GM18505 (cell line): ENCODE measurements at regions not wholly inside any gene's neighbourhood (a gene's known extent, or its start where the extent isn't known, plus 50 kb on each side); places are given as distances from the start of the nearest gene placed in this dataset.

Experiments used
- ATAC-seq: cut with Tn5 transposase; IDR thresholded peaks from one replicate; pipeline ENCODE4 v1.9.1; 2021; ENCODE audit not compliant: unreplicated experiment
- POLR2A ChIP-seq: IDR thresholded peaks from 4 replicates; pipeline ENCODE4 v1.6.1; 2011; ENCODE audit warnings: borderline replicate concordance; ENCODE audit not compliant: insufficient read depth, insufficient read length; ENCODE audit errors: extremely low read depth

GRCh38 chr6:24009319-24009718 lies 116.7 kb upstream of the NRSN1 start:
- no peak for ATAC-seq
- TF ChIP-seq POLR2A: no peak

GRCh38 chr6:24010133-24010532 lies 115.9 kb upstream of the NRSN1 start:
- ATAC-seq: no peak
- TF ChIP-seq POLR2A: no peak

DNA sequence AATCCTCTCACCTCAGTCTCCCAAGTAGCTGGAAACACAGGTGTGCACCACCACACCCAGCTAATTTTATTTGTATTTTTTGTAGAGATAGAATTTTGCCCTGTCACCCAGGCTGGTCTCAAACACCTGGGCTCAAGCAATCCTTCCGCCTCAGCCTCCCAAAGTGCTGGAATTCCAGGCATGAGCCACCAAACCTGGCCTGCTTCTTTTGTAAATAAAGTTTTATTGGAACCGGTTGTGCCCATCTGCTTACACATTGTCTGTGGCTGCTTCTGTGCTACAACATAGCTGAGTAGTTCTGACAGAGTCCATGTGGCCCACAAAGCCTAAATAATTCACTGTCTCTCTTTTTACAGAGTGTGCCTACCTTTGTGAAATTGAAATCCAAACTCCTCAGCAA lies 109.7 kb upstream of the NRSN1 start:
- ATAC-seq: no peak
- no peak for TF ChIP-seq POLR2A

GRCh38 chr6:24016857-24017256 lies 109.2 kb upstream of the NRSN1 start:
- no peak for ATAC-seq
- no peak for TF ChIP-seq POLR2A

DNA sequence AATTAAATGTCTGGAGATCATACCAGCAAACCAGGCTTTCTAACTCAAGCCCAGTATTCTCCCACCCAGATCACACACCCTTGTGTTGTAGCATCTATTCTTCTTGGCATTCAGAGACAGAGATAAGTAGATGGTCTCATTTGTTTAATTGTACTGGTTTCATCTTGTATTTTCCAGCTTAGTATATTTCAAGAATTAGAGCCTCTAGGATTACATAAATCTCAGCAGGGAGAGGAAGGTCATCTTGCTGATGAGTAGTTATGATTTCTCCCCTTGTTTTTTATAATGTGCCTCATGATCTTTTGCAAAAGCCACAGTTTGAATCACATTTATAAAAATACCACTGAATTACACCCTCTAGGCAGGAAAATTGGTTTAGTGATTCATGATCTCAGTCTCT lies 106.6 kb upstream of the NRSN1 start:
- no peak for TF ChIP-seq POLR2A
- no peak for ATAC-seq

- no peak for TF ChIP-seq POLR2A
- no peak for ATAC-seq
Measured at GRCh38 chr6:24019830-24020229, 106.2 kb upstream of the NRSN1 start.

DNA sequence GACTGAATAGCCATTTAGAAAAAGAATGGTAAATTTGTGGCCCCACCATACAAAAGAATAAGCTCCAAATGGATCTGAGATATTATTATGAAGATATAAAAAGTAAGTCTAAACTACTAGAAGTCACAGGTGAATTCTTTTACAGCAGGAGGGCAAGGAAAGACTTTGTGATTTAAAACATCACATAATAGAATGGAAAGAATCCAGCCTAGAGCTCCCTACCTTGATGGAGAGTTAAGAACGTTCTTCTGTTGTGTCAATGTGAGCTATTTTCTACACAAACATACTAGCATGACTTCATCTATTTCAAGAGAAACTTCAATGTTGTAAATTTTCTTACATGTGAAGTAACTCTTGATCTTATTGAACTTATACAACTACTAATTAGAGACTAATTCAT lies 100.0 kb upstream of the NRSN1 start:
- TF ChIP-seq POLR2A: no peak
- no peak for ATAC-seq

DNA sequence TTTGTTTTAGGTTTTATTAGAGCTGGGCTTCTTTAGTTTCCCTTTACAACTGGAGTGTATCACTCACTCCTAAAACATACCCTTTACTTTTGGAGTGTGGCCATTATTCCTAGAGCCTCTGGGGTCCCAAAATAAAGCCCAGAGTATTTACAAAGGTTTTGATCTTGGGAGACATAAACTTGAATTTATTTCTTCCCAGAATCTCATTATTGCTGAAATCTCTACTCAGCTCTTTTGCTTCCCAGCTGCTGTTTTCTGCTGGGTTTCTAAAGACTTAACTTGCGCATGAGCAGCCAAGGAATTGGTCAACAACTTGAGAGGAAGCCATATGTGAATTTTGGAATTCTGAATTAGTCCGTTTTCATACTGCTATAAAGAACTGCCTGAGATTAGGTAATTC lies 94.5 kb upstream of the NRSN1 start:
- ATAC-seq: no peak
- no peak for TF ChIP-seq POLR2A

GRCh38 chr6:24032896-24033688 lies 92.9 kb upstream of the NRSN1 start:
- ATAC-seq: no peak
- TF ChIP-seq POLR2A: no peak

- ATAC-seq: no peak
- no peak for TF ChIP-seq POLR2A
Measured at GRCh38 chr6:24043848-24044247, 82.2 kb upstream of the NRSN1 start.

GRCh38 chr6:24051942-24052589 lies 73.9 kb upstream of the NRSN1 start:
- ATAC-seq: no peak
- TF ChIP-seq POLR2A: no peak

DNA sequence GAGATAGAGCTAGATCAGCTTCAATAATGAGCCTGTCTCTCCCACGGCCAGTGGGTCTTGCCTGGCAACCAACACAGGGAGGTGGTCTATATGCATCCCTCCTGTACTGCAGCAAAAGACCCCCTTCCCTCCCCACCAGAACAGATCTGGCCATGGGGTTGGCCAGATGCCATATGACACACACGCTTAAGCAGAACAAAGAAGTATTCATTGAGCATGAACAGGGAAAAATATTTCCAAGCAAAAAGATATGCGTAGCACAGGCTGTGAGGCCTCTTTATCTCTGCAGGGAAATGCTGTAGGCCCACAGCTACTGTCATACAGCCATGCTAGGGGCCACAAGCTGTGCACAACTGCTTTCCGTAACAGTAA lies 73.4 kb upstream of the NRSN1 start:
- ATAC-seq: no peak
- TF ChIP-seq POLR2A: no peak

DNA sequence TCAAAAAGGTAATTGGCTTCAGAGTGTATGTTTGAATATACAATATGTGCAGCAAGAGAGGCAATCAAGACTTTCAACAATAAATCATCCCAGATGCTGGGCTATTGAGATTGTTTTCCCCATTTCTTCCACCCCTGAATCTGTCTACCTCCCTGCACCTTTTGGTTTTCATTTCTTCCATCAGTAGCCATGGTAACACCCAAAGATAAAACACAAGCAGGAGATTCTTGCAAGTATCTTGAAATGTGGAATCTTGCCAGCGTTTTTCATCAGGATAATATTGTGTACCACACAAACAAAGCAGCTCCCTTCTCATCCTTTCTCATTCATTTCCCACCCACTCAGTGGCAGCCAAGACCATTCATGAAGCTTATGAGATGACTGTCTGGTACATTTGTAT lies 73.0 kb upstream of the NRSN1 start:
- no peak for TF ChIP-seq POLR2A
- ATAC-seq: no peak

DNA sequence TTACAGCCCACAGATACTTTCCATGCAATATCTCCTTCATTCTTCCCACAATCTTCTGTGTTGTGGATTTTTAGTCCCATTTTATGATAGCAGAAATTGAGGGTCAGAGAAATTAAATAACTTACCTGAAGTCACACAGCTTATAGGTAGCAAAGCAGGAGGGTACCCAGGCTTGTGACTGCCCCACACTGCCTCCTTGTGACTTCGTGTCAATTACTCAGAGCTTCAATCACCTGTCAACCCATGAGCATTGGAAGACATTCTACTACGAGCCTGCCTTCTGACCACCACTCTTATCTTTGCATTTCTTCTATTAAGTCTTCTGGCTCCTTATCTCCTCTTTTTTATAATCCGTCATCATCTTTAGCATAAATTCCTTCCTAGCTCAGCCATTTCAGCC lies 71.6 kb upstream of the NRSN1 start:
- no peak for TF ChIP-seq POLR2A
- no peak for ATAC-seq
